ENCODE measurements at regions not wholly inside any gene's neighbourhood (a gene's known extent, or its start where the extent isn't known, plus 50 kb on each side); places are given as distances from the start of the nearest gene placed in this dataset.

DNA sequence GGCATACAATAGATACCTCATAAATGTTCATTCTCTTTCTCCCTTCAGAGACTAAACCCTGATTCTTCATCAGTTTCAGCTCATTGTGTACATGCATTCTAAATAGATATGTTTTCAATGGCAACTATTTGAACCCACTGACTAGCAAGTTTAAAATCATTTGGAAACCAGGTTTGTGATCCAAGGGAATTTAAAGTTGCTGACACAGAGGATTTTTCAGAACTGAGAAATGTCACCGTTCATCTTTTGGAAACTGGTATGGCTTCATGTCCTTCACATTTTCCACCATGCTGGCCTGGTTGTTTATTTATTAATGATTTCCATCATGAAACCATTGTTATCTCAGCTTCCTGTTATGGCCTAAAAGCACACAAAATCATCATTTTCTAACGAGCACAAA lies 81.8 kb upstream of the BARHL2 start:
- H3K4me2 ChIP-seq (ENCODE audit: insufficient read depth in 1 of 2, low read depth in 2 of 2, low read length in 2 of 2) = no peak overlapping the region
- H3K27ac ChIP-seq (ENCODE audit: low read depth, low read length) = no peak overlapping the region
- TF ChIP-seq RXRA (IDR thresholded peaks at IDR 0.05; ENCODE audit: insufficient read depth, low read depth, low read length) = no peak
- TF ChIP-seq, protein P1, sequence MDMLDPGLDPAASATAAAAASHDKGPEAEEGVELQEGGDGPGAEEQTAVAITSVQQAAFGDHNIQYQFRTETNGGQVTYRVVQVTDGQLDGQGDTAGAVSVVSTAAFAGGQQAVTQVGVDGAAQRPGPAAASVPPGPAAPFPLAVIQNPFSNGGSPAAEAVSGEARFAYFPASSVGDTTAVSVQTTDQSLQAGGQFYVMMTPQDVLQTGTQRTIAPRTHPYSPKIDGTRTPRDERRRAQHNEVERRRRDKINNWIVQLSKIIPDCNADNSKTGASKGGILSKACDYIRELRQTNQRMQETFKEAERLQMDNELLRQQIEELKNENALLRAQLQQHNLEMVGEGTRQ (IDR thresholded peaks at IDR 0.05; ENCODE audit: low read length) = no peak
- no peak for TF ChIP-seq BACH1 (IDR thresholded peaks at IDR 0.05; ENCODE audit: low read length)
- no peak for TF ChIP-seq JUN (IDR thresholded peaks at IDR 0.05; ENCODE audit: low read depth, low read length)
- TF ChIP-seq, protein P2, sequence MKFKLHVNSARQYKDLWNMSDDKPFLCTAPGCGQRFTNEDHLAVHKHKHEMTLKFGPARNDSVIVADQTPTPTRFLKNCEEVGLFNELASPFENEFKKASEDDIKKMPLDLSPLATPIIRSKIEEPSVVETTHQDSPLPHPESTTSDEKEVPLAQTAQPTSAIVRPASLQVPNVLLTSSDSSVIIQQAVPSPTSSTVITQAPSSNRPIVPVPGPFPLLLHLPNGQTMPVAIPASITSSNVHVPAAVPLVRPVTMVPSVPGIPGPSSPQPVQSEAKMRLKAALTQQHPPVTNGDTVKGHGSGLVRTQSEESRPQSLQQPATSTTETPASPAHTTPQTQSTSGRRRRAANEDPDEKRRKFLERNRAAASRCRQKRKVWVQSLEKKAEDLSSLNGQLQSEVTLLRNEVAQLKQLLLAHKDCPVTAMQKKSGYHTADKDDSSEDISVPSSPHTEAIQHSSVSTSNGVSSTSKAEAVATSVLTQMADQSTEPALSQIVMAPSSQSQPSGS (IDR thresholded peaks at IDR 0.05; ENCODE audit: low read length) = no peak
- TF ChIP-seq RBBP5 (IDR thresholded peaks at IDR 0.05; ENCODE audit: borderline replicate concordance, low read depth, low read length) = no peak
- TF ChIP-seq TBP (IDR thresholded peaks at IDR 0.05; ENCODE audit: low read depth, low read length) = no peak
- no peak for TF ChIP-seq NANOG (IDR thresholded peaks at IDR 0.05; ENCODE audit: insufficient read depth, low read depth, low read length, poor library complexity, severe bottlenecking)
- no peaks in the 10 kb centered on the region for H3K4me1 ChIP-seq (replicated peaks in 1 of 4; ENCODE audit: control insufficient read depth in 3 of 4, insufficient read depth in 4 of 4, low read length in 3 of 4)
- H4K8ac ChIP-seq (ENCODE audit: extremely low read depth, insufficient read depth, low read length) = no peak overlapping the region
- H4K20me1 ChIP-seq (replicated peaks in 1 of 2; ENCODE audit: control insufficient read depth in 1 of 2, insufficient read depth in 2 of 2, low read length in 2 of 2) = no peaks in the 10 kb centered on the region
- FAIRE-seq = no peak
- no peak overlapping the region for H2BK120ac ChIP-seq (replicated peaks; ENCODE audit: low read depth, low read length)
- H3K23ac ChIP-seq (ENCODE audit: insufficient read length) = no peak overlapping the region
- POLR2A ChIA-PET (ENCODE audit: partially characterized antibody) = interaction anchor here (0.7 to 1.5 kb wide), 2 partner anchors 40 to 223 kb away, joined by 3 read pairs; partner anchors contain the start of gene ZNF644
- DNase-seq (ENCODE audit: low read depth in 1 of 2, low spot score in 2 of 2) = no peak
- H3K36me3 ChIP-seq (ENCODE audit: control insufficient read depth in 2 of 4, insufficient read depth in 4 of 4, low read length in 3 of 4) = no peaks in the 10 kb centered on the region
- H3K23me2 ChIP-seq (ENCODE audit: low read depth, low read length) = no peaks in the 10 kb centered on the region
- H3K9me3 ChIP-seq (ENCODE audit: insufficient read depth in 2 of 2, low read depth in 1 of 2, low read length in 1 of 2) = no peaks in the 10 kb centered on the region
- H4K91ac ChIP-seq (replicated peaks; ENCODE audit: insufficient read length, low read length) = no peak overlapping the region
- H3K79me2 ChIP-seq (ENCODE audit: control insufficient read depth in 1 of 2, insufficient read depth in 2 of 2, low read length in 2 of 2) = no peaks in the 10 kb centered on the region
- CTCF ChIA-PET (ENCODE audit: partially characterized antibody) = interaction anchor here (0.8 to 1.2 kb wide), 6 partner anchors 8 to 77 kb away, joined by 3 to 6 read pairs (median 4); no protein-coding TSS in a partner anchor
- no peak overlapping the region for H2BK12ac ChIP-seq (ENCODE audit: low read depth, low read length)
- H2AK5ac ChIP-seq (ENCODE audit: low read depth, low read length) = no peak overlapping the region
- no peak overlapping the region for H2BK15ac ChIP-seq (ENCODE audit: low read length)
- H3K9ac ChIP-seq (replicated peaks in 1 of 4; ENCODE audit: extremely low read depth in 1 of 4, low read depth in 3 of 4, low read length in 3 of 4) = no peak overlapping the region
- H2BK5ac ChIP-seq (ENCODE audit: low read depth, low read length) = no peak overlapping the region
- H3K56ac ChIP-seq (replicated peaks; ENCODE audit: insufficient read length, low read depth, low read length) = no peak overlapping the region
- no peak overlapping the region for H3K14ac ChIP-seq (ENCODE audit: insufficient read length)
- no peak overlapping the region for H3K4me3 ChIP-seq (ENCODE audit: extremely low read depth in 1 of 4, insufficient read depth in 2 of 4, low read depth in 3 of 4, low read length in 4 of 4)
- H3K79me1 ChIP-seq (ENCODE audit: low read depth, low read length) = no peaks in the 10 kb centered on the region
- H4K5ac ChIP-seq (ENCODE audit: insufficient read length, low read depth, low read length) = no peak overlapping the region
- H3K27me3 ChIP-seq (replicated peaks in 1 of 4; ENCODE audit: control insufficient read depth in 3 of 4, extremely low read depth in 1 of 4, insufficient read depth in 3 of 4, low read length in 3 of 4) = no peaks in the 10 kb centered on the region
- no peak overlapping the region for H2BK20ac ChIP-seq (ENCODE audit: low read length)
- H2AFZ ChIP-seq (ENCODE audit: low read length) = no peak overlapping the region
- H3K4ac ChIP-seq (replicated peaks; ENCODE audit: insufficient read length, low read depth, low read length) = no peak overlapping the region
- WGBS, 2 experiments (ENCODE audit: extremely low coverage in 1 of 2, insufficient coverage in 1 of 2, insufficient read length in 1 of 2, insufficient replicate concordance in 2 of 2, low coverage in 1 of 2, low lambda C conversion rate in 2 of 2, missing lambda C conversion rate in 1 of 2) = 89% methylated on average over 2 of the region's 2 CpGs; no CpG with 5 or more reads in 1 of the 2 experiments
- H3K18ac ChIP-seq (ENCODE audit: extremely low read depth, low read length) = no peak overlapping the region

Measured in H1 (cell line).